Activated naive CD8-positive, alpha-beta T cell treated with anti-CD3 and anti-CD28 coated beads for 36 hours (primary cell): ENCODE measurements at regions not wholly inside any gene's neighbourhood (a gene's known extent, or its start where the extent isn't known, plus 50 kb on each side); places are given as distances from the start of the nearest gene placed in this dataset.
A peak's percentile ranks its signal among the peaks of the same experiment; 100 is the strongest.

Source experiments
- DNase-seq: peaks from one replicate; pipeline ENCODE4 v3.0.0; 2021
- H3K27ac Mint-ChIP-seq: one replicate; pipeline ENCODE4 v1.8.0; 2022; ENCODE audit warnings: mild to moderate bottlenecking, moderate library complexity, mixed read lengths
- H3K27me3 Mint-ChIP-seq: one replicate; pipeline ENCODE4 v1.8.0; 2022; ENCODE audit warnings: mild to moderate bottlenecking, mixed read lengths
- H3K36me3 Mint-ChIP-seq: one replicate; pipeline ENCODE4 v1.8.0; 2021; ENCODE audit warnings: mild to moderate bottlenecking, mixed read lengths
- H3K4me1 Mint-ChIP-seq: one replicate; pipeline ENCODE4 v1.8.0; 2021; ENCODE audit warnings: mixed read lengths
- H3K4me3 Mint-ChIP-seq: one replicate; pipeline ENCODE4 v1.8.0; 2022; ENCODE audit warnings: mild to moderate bottlenecking, moderate library complexity, mixed read lengths
- H3K9me3 Mint-ChIP-seq: one replicate; pipeline ENCODE4 v1.8.0; 2022; ENCODE audit warnings: mixed read lengths

GRCh38 chr9:36728651-36729520 is 156.2 kb downstream of the MELK start:
- Mint-ChIP-seq H3K27ac (no peak overlapping the region), H3K27me3 (no peaks in the 10 kb centered on the region), H3K9me3 (no peaks in the 10 kb centered on the region), H3K36me3 (no peaks in the 10 kb centered on the region), H3K4me3 (no peak overlapping the region), H3K4me1 (peaks cover 2% of the 10 kb centered on the region)
- peak; percentile 65 for DNase-seq

- Mint-ChIP-seq H3K27me3 (no peaks in the 10 kb centered on the region), H3K27ac (no peak overlapping the region), H3K4me1 (peaks cover 2% of the 10 kb centered on the region), H3K9me3 (no peaks in the 10 kb centered on the region), H3K4me3 (no peak overlapping the region), H3K36me3 (no peaks in the 10 kb centered on the region)
- DNase-seq: no peak
Measured at GRCh38 chr9:36729906-36730305, 157.2 kb downstream of the MELK start.

- Mint-ChIP-seq H3K36me3 (no peaks in the 10 kb centered on the region), H3K27ac (no peak overlapping the region), H3K9me3 (no peaks in the 10 kb centered on the region), H3K27me3 (no peaks in the 10 kb centered on the region), H3K4me1 (peaks cover 2% of the 10 kb centered on the region), H3K4me3 (no peak overlapping the region)
- DNase-seq: no peak
Measured at GRCh38 chr9:36730414-36730813, 157.7 kb downstream of the MELK start.

- no peak for DNase-seq
- Mint-ChIP-seq H3K27ac (no peak overlapping the region), H3K36me3 (no peaks in the 10 kb centered on the region), H3K4me1 (peaks cover 2% of the 10 kb centered on the region), H3K27me3 (no peaks in the 10 kb centered on the region), H3K9me3 (no peaks in the 10 kb centered on the region), H3K4me3 (no peak overlapping the region)
Measured at GRCh38 chr9:36731068-36731956, 158.6 kb downstream of the MELK start.

- H3K9me3 Mint-ChIP-seq: no peaks in the 10 kb centered on the region
- no peak overlapping the region for H3K27ac Mint-ChIP-seq
- no peaks in the 10 kb centered on the region for H3K36me3 Mint-ChIP-seq
- peaks cover 21% of the 10 kb centered on the region for H3K27me3 Mint-ChIP-seq
- no peak for DNase-seq
- H3K4me1 Mint-ChIP-seq: peaks cover 2% of the 10 kb centered on the region
- no peak overlapping the region for H3K4me3 Mint-ChIP-seq
Measured at GRCh38 chr9:36734737-36735136, 162.0 kb downstream of the MELK start.

- Mint-ChIP-seq H3K4me3 (no peak overlapping the region), H3K4me1 (peaks cover 3% of the 10 kb centered on the region), H3K36me3 (no peaks in the 10 kb centered on the region)
Measured at GRCh38 chr9:36736648-36737047, 164.0 kb downstream of the MELK start.

GRCh38 chr9:36738318-36738976 is 165.8 kb downstream of the MELK start:
- no peak overlapping the region for H3K27ac Mint-ChIP-seq
- H3K4me1 Mint-ChIP-seq: peaks cover 3% of the 10 kb centered on the region
- no peaks in the 10 kb centered on the region for H3K36me3 Mint-ChIP-seq
- no peak overlapping the region for H3K4me3 Mint-ChIP-seq
- peaks cover 44% of the 10 kb centered on the region for H3K27me3 Mint-ChIP-seq
- DNase-seq: no peak
- no peaks in the 10 kb centered on the region for H3K9me3 Mint-ChIP-seq

More at GRCh38 chr9:36736648-36737047, 164.0 kb downstream of the MELK start:
- DNase-seq: no peak
- Mint-ChIP-seq H3K27me3 (peaks cover 34% of the 10 kb centered on the region), H3K27ac (no peak overlapping the region), H3K9me3 (no peaks in the 10 kb centered on the region)

- Mint-ChIP-seq H3K9me3 (no peaks in the 10 kb centered on the region), H3K36me3 (no peaks in the 10 kb centered on the region), H3K27ac (no peak overlapping the region), H3K4me3 (no peak overlapping the region), H3K4me1 (peaks cover 3% of the 10 kb centered on the region), H3K27me3 (peaks cover 44% of the 10 kb centered on the region)
- DNase-seq: no peak
Measured at GRCh38 chr9:36739373-36740116, 166.8 kb downstream of the MELK start.

- H3K4me1 Mint-ChIP-seq: peaks cover 3% of the 10 kb centered on the region
- H3K4me3 Mint-ChIP-seq: no peak overlapping the region
- H3K9me3 Mint-ChIP-seq: no peaks in the 10 kb centered on the region
- no peaks in the 10 kb centered on the region for H3K36me3 Mint-ChIP-seq
- H3K27me3 Mint-ChIP-seq: peaks cover 51% of the 10 kb centered on the region
- DNase-seq: no peak
- H3K27ac Mint-ChIP-seq: no peak overlapping the region
Measured at GRCh38 chr9:36742264-36742663, 169.6 kb downstream of the MELK start.

GRCh38 chr9:36744678-36745077 is 172.0 kb downstream of the MELK start:
- H3K4me1 Mint-ChIP-seq: peaks cover 3% of the 10 kb centered on the region
- DNase-seq: no peak
- H3K27me3 Mint-ChIP-seq: peaks cover 53% of the 10 kb centered on the region
- no peaks in the 10 kb centered on the region for H3K9me3 Mint-ChIP-seq
- no peaks in the 10 kb centered on the region for H3K36me3 Mint-ChIP-seq
- H3K27ac Mint-ChIP-seq: no peak overlapping the region
- no peak overlapping the region for H3K4me3 Mint-ChIP-seq

- no peak overlapping the region for H3K27ac Mint-ChIP-seq
- no peak overlapping the region for H3K4me3 Mint-ChIP-seq
- no peaks in the 10 kb centered on the region for H3K36me3 Mint-ChIP-seq
- peaks cover 51% of the 10 kb centered on the region for H3K27me3 Mint-ChIP-seq
- H3K9me3 Mint-ChIP-seq: no peaks in the 10 kb centered on the region
- DNase-seq: no peak
- H3K4me1 Mint-ChIP-seq: no peaks in the 10 kb centered on the region
Measured at GRCh38 chr9:36745977-36746376, 173.3 kb downstream of the MELK start.

- Mint-ChIP-seq H3K4me3 (no peak overlapping the region), H3K4me1 (no peaks in the 10 kb centered on the region), H3K27me3 (peaks cover 50% of the 10 kb centered on the region), H3K36me3 (no peaks in the 10 kb centered on the region), H3K27ac (no peak overlapping the region), H3K9me3 (no peaks in the 10 kb centered on the region)
- no peak for DNase-seq
Measured at GRCh38 chr9:36746415-36746814, 173.7 kb downstream of the MELK start.

- Mint-ChIP-seq H3K9me3 (no peaks in the 10 kb centered on the region), H3K27me3 (peaks cover 48% of the 10 kb centered on the region), H3K4me1 (no peaks in the 10 kb centered on the region), H3K36me3 (no peaks in the 10 kb centered on the region), H3K27ac (no peak overlapping the region), H3K4me3 (no peak overlapping the region)
- peak; percentile 29 for DNase-seq
Measured at GRCh38 chr9:36748322-36748899, 175.7 kb downstream of the MELK start.

- no peak for DNase-seq
- H3K9me3 Mint-ChIP-seq: no peaks in the 10 kb centered on the region
- H3K27ac Mint-ChIP-seq: no peak overlapping the region
- no peaks in the 10 kb centered on the region for H3K4me1 Mint-ChIP-seq
- no peaks in the 10 kb centered on the region for H3K36me3 Mint-ChIP-seq
- H3K27me3 Mint-ChIP-seq: peaks cover 54% of the 10 kb centered on the region
- no peak overlapping the region for H3K4me3 Mint-ChIP-seq
Measured at GRCh38 chr9:36749461-36749860, 176.8 kb downstream of the MELK start.
